Activated CD8-positive, alpha-beta T cell treated with anti-CD3 and anti-CD28 coated beads for 36 hours (primary cell): ENCODE measurements at regions not wholly inside any gene's neighbourhood (a gene's known extent, or its start where the extent isn't known, plus 50 kb on each side); places are given as distances from the start of the nearest gene placed in this dataset.
"Not testable (repeated sequence)": the region's sequence is repeated elsewhere in the genome, so short reads cannot be mapped to it uniquely, and the experiment has no call there.

Source experiments
- ATAC-seq: fragments of 200-7000 bp; cut with Tn5 transposase; one replicate; pipeline ENCODE4 v1.10.0; 2021; ENCODE audit warnings: mild to moderate bottlenecking, moderate library complexity
- CTCF ChIA-PET: fragments of 350-600 bp; sonication (Branson Sonifier 250); formaldehyde crosslinking; loops from one replicate; lab custom pipeline; 2021; ENCODE audit warnings: antibody characterized with exemption; lab: Charles Lee
- POLR2A ChIA-PET: fragments of 350-600 bp; sonication (Branson Sonifier 250); formaldehyde crosslinking; loops from one replicate; lab custom pipeline; 2021; ENCODE audit warnings: antibody characterized with exemption; lab: Charles Lee
- DNase-seq: peaks from one replicate; pipeline ENCODE4 v3.0.0-alpha.2; 2020
- H3K27ac Mint-ChIP-seq: one replicate; pipeline ENCODE4 v1.8.0; 2021; ENCODE audit warnings: mild to moderate bottlenecking, mixed read lengths
- H3K27me3 Mint-ChIP-seq: one replicate; pipeline ENCODE4 v1.8.0; 2021; ENCODE audit warnings: mixed read lengths
- H3K36me3 Mint-ChIP-seq: one replicate; pipeline ENCODE4 v1.8.0; 2021; ENCODE audit warnings: low read depth, mixed read lengths
- H3K4me1 Mint-ChIP-seq: one replicate; pipeline ENCODE4 v1.8.0; 2021; ENCODE audit warnings: low read depth, mixed read lengths
- H3K4me3 Mint-ChIP-seq: one replicate; pipeline ENCODE4 v1.8.0; 2021; ENCODE audit warnings: mild to moderate bottlenecking, moderate library complexity, mixed read lengths
- H3K9me3 Mint-ChIP-seq: one replicate; pipeline ENCODE4 v1.8.0; 2021; ENCODE audit warnings: mixed read lengths
- intact Hi-C: fragments of 100-400 bp; cut with micrococcal nuclease; formaldehyde crosslinking; loops from one replicate; pipeline ENCODE4 v1.10.0; 2022
- TF ChIP-seq, protein P1 (sequence below): fragments of 200-600 bp; IDR thresholded peaks from one replicate; pipeline ENCODE4 v1.8.0; 2022; ENCODE audit warnings: antibody characterized with exemption, mild to moderate bottlenecking

DNA sequence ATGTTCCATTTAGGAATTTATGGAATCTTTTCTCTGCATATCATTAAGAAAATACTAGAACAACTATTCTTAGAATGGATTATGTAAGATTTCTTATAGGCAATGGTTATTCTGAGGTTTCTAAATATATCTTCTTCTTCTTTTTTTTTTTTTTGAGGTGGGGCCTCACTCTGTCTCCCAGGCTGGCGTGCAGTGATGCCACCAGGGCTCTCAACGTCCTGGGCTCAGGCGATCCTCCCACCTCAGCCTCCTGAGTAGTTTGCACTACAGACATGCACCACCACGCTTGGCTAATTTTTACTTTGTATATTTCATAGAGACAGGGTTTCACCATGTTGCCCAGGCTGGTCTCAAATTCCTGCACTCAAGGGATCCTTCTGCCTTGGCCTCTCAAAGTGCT, 137.2 kb downstream of the SREK1 start:
- no peaks in the 10 kb centered on the region for H3K36me3 Mint-ChIP-seq
- H3K27me3 Mint-ChIP-seq: no peaks in the 10 kb centered on the region
- no peak for ATAC-seq
- H3K4me1 Mint-ChIP-seq: no peaks in the 10 kb centered on the region
- CTCF ChIA-PET: no interaction called here
- TF ChIP-seq, protein P1, sequence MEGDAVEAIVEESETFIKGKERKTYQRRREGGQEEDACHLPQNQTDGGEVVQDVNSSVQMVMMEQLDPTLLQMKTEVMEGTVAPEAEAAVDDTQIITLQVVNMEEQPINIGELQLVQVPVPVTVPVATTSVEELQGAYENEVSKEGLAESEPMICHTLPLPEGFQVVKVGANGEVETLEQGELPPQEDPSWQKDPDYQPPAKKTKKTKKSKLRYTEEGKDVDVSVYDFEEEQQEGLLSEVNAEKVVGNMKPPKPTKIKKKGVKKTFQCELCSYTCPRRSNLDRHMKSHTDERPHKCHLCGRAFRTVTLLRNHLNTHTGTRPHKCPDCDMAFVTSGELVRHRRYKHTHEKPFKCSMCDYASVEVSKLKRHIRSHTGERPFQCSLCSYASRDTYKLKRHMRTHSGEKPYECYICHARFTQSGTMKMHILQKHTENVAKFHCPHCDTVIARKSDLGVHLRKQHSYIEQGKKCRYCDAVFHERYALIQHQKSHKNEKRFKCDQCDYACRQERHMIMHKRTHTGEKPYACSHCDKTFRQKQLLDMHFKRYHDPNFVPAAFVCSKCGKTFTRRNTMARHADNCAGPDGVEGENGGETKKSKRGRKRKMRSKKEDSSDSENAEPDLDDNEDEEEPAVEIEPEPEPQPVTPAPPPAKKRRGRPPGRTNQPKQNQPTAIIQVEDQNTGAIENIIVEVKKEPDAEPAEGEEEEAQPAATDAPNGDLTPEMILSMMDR: no peak
- intact Hi-C loops: no loop called here
- H3K27ac Mint-ChIP-seq: no peak overlapping the region
- H3K4me3 Mint-ChIP-seq: no peak overlapping the region
- DNase-seq: no peak
- H3K9me3 Mint-ChIP-seq: no peaks in the 10 kb centered on the region
- POLR2A ChIA-PET: no interaction called here

DNA sequence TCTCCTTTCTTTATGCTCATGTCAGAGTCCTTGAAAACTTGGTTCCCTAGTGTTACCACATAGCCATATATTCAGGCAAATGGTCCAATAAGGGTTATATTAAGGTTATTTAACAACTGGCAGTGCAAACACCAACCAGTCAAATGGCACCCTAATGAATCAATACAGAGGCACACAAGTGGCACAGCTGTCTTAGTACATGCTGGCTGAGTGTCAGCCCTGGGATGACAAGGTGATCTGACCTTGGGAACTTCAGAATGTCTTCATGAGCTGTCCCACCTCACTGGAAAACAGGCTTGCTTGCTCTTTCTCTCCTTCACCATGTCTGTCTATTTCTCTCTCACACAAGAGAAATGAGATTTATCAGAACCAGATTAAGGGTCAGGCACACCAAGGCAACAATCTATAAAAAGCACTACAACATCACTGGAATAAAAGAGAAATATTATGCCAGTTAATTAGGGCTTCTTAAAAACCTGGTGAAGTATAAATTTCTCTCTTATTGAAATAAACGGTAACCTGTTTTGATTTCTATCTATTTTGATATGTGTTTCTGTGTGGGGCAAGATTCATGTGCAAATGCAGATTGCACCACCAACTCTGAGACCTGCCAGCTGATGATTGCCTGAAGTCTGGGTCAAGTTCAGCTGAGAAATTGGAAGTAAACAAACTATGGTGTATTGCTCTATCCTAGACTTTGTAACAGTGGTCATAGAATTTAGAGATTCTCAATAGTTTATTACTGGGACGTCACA, 140.7 kb downstream of the SREK1 start:
- no peaks in the 10 kb centered on the region for H3K36me3 Mint-ChIP-seq
- H3K27ac Mint-ChIP-seq: no peak overlapping the region
- POLR2A ChIA-PET: no interaction called here
- CTCF ChIA-PET: interaction anchor here (0.6 to 2.1 kb wide), 3 partner anchors 21 to 480 kb away, joined by 3 to 5 read pairs (median 3); no protein-coding TSS in a partner anchor
- H3K4me3 Mint-ChIP-seq: no peak overlapping the region
- H3K27me3 Mint-ChIP-seq: no peaks in the 10 kb centered on the region
- TF ChIP-seq, protein P1: no peak
- no peak for DNase-seq
- intact Hi-C loops: no loop called here
- no peaks in the 10 kb centered on the region for H3K9me3 Mint-ChIP-seq
- no peaks in the 10 kb centered on the region for H3K4me1 Mint-ChIP-seq
- ATAC-seq: no peak

DNA sequence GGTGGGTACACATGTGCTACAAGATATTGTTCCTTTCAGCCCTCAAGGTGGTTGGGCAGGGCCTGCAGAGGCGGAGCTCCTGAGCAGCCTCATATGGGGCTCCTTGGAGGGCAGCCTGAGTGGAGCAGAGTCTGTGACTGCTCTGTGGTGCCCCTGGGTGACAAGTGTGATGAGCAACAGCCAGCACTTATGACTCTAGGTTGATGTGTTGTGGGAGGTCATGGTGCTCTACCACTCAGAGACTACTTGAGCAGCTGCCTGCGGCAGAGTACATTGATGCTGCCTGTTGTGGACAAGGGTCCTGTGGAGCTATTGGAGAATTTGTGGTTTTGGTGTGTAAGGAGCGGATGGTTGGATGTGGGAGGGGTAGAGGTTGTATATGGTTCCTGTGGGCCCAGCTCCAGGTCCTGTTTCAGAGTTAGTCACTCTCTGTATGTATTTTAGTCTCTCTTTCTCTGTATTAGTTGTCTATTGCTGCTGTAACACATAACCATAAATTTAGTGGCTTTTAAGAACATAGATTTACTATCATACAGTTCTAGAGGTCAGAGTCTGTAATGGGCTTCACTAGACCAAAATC, 141.3 kb downstream of the SREK1 start:
- peaks cover under 1% of the 10 kb centered on the region for H3K9me3 Mint-ChIP-seq
- no peak for ATAC-seq
- no peak overlapping the region for H3K27ac Mint-ChIP-seq
- intact Hi-C loops: no loop called here
- H3K4me1 Mint-ChIP-seq: no peaks in the 10 kb centered on the region
- POLR2A ChIA-PET: no interaction called here
- no peaks in the 10 kb centered on the region for H3K27me3 Mint-ChIP-seq
- CTCF ChIA-PET: interaction anchor here (0.6 to 2.1 kb wide), 4 partner anchors 21 to 479 kb away, joined by 3 to 5 read pairs (median 3); no protein-coding TSS in a partner anchor
- H3K36me3 Mint-ChIP-seq: no peaks in the 10 kb centered on the region
- no peak for DNase-seq
- no peak overlapping the region for H3K4me3 Mint-ChIP-seq
- TF ChIP-seq, protein P1: no peak

DNA sequence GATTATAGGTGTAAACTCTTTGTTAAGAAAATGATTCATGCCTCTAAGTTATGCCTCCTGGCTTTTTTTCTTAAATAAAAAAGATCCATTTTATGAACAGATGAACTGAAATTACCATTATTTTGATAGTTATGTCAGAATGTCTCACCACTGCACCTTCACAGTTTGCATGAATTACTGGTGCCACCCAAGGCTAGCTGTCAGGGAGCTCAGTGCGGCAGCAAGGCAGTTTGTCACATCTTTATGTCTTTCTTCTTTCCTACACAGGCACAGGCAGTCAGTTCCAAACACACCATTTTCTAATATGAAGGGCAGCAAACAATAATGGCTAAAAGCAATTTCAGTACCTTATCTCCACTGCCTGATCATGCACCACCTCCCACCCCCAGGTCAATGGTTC, 147.7 kb downstream of the SREK1 start:
- TF ChIP-seq, protein P1: no peak
- no peak overlapping the region for H3K4me3 Mint-ChIP-seq
- no peaks in the 10 kb centered on the region for H3K4me1 Mint-ChIP-seq
- no peak overlapping the region for H3K27ac Mint-ChIP-seq
- H3K36me3 Mint-ChIP-seq: no peaks in the 10 kb centered on the region
- no peak for ATAC-seq
- no peak for DNase-seq
- no peaks in the 10 kb centered on the region for H3K27me3 Mint-ChIP-seq
- POLR2A ChIA-PET: no interaction called here
- H3K9me3 Mint-ChIP-seq: peaks cover 2% of the 10 kb centered on the region
- intact Hi-C loops: no loop called here
- CTCF ChIA-PET: no interaction called here

GRCh38 chr5:66293851-66294250, 149.8 kb downstream of the SREK1 start:
- H3K36me3 Mint-ChIP-seq, POLR2A ChIA-PET, H3K27ac Mint-ChIP-seq, ATAC-seq, H3K9me3 Mint-ChIP-seq, intact Hi-C loops, DNase-seq, H3K27me3 Mint-ChIP-seq, H3K4me3 Mint-ChIP-seq, H3K4me1 Mint-ChIP-seq: not testable (repeated sequence)
- CTCF ChIA-PET: interaction anchor here (3.9 kb wide), 1 partner anchor 13 kb away, joined by 18 read pairs; no protein-coding TSS in a partner anchor
